ENCODE measurements at regions not wholly inside any gene's neighbourhood (a gene's known extent, or its start where the extent isn't known, plus 50 kb on each side); places are given as distances from the start of the nearest gene placed in this dataset.

GRCh38 chr18:78429127-78430108 lies 550.2 kb upstream of the SALL3 start:
- H3K4me3 Mint-ChIP-seq, result no peak overlapping the region
- H3K36me3 ChIP-seq (replicated peaks in 1 of 2; ENCODE audit: control insufficient read depth in 1 of 2, insufficient read depth in 2 of 2, low read length in 2 of 2), result no peaks in the 10 kb centered on the region
- no peaks in the 10 kb centered on the region for H3K79me2 ChIP-seq (ENCODE audit: insufficient read depth, low read length)
- H3K9me3 ChIP-seq (replicated peaks in 1 of 2; ENCODE audit: control insufficient read depth in 1 of 2, insufficient read depth in 1 of 2, low read length in 2 of 2), result peaks cover 18 to 20% of the 10 kb centered on the region in 2 donors
- H3K4me2 ChIP-seq (replicated peaks; ENCODE audit: extremely low read depth, low read length, poor library complexity, severe bottlenecking), result no peak overlapping the region
- H2AFZ ChIP-seq (ENCODE audit: insufficient read depth, low read depth, low read length, poor library complexity, severe bottlenecking), result no peak overlapping the region
- DNase-seq, result no peak
- peaks cover 0 to 1% (median 0%) of the 10 kb centered on the region in 3 donors for H3K27me3 Mint-ChIP-seq (ENCODE audit: low read depth in 3 of 3)
- H3K4me1 Mint-ChIP-seq, result no peaks in the 10 kb centered on the region
- no peak for TF ChIP-seq CTCF (IDR thresholded peaks at IDR 0.05)
- no peaks in the 10 kb centered on the region for H3K36me3 Mint-ChIP-seq
- no peak overlapping the region for H3K27ac Mint-ChIP-seq
- intact Hi-C loops (cut with micrococcal nuclease), result no loop called here
- H3K27ac ChIP-seq (ENCODE audit: low read depth in 1 of 2, low read length in 2 of 2), result no peak overlapping the region
- H3K9me3 Mint-ChIP-seq, result peaks cover 3 to 17% (median 15%) of the 10 kb centered on the region in 7 donors
- H3K27me3 ChIP-seq (ENCODE audit: control insufficient read depth in 2 of 2, insufficient read depth in 2 of 2, low read length in 2 of 2), result no peaks in the 10 kb centered on the region
- H3K9ac ChIP-seq (ENCODE audit: insufficient read depth, low read length, poor library complexity, severe bottlenecking), result no peak overlapping the region
- H3K4me3 ChIP-seq (replicated peaks in 1 of 3; ENCODE audit: low read depth in 2 of 3, low read length in 3 of 3), result no peak overlapping the region
- H4K20me1 ChIP-seq (ENCODE audit: insufficient read depth, low read length), result no peaks in the 10 kb centered on the region
- WGBS (ENCODE audit: insufficient coverage), result 95% methylated on average over 50 of the region's 54 CpGs
- no peaks in the 10 kb centered on the region for H3K4me1 ChIP-seq (ENCODE audit: control insufficient read depth in 1 of 2, insufficient read depth in 2 of 2, low read length in 2 of 2)

- H3K27ac Mint-ChIP-seq, result no peak overlapping the region
- no peak for DNase-seq
- H3K4me3 Mint-ChIP-seq, result no peak overlapping the region
- intact Hi-C loops (cut with micrococcal nuclease), result no loop called here
- no peak overlapping the region for H3K27ac ChIP-seq (ENCODE audit: low read depth in 1 of 2, low read length in 2 of 2)
- H3K4me1 Mint-ChIP-seq, result no peaks in the 10 kb centered on the region
- no peak overlapping the region for H3K9ac ChIP-seq (ENCODE audit: insufficient read depth, low read length, poor library complexity, severe bottlenecking)
- no peak for TF ChIP-seq CTCF (IDR thresholded peaks at IDR 0.05)
- no peak overlapping the region for H3K4me3 ChIP-seq (replicated peaks in 1 of 3; ENCODE audit: low read depth in 2 of 3, low read length in 3 of 3)
- no peak overlapping the region for H2AFZ ChIP-seq (ENCODE audit: insufficient read depth, low read depth, low read length, poor library complexity, severe bottlenecking)
- H3K9me3 ChIP-seq (replicated peaks in 1 of 2; ENCODE audit: control insufficient read depth in 1 of 2, insufficient read depth in 1 of 2, low read length in 2 of 2), result peaks cover 18 to 20% of the 10 kb centered on the region in 2 donors
- H3K4me1 ChIP-seq (ENCODE audit: control insufficient read depth in 1 of 2, insufficient read depth in 2 of 2, low read length in 2 of 2), result no peaks in the 10 kb centered on the region
- WGBS (ENCODE audit: insufficient coverage), result 97% methylated on average over 21 of the region's 28 CpGs
- H3K36me3 ChIP-seq (replicated peaks in 1 of 2; ENCODE audit: control insufficient read depth in 1 of 2, insufficient read depth in 2 of 2, low read length in 2 of 2), result no peaks in the 10 kb centered on the region
- H3K27me3 ChIP-seq (ENCODE audit: control insufficient read depth in 2 of 2, insufficient read depth in 2 of 2, low read length in 2 of 2), result no peaks in the 10 kb centered on the region
- H3K4me2 ChIP-seq (replicated peaks; ENCODE audit: extremely low read depth, low read length, poor library complexity, severe bottlenecking), result no peak overlapping the region
- H3K27me3 Mint-ChIP-seq (ENCODE audit: low read depth in 3 of 3), result peaks cover 0 to 2% (median 1%) of the 10 kb centered on the region in 3 donors
- H3K36me3 Mint-ChIP-seq, result no peaks in the 10 kb centered on the region
- H3K9me3 Mint-ChIP-seq, result peaks cover 3 to 19% (median 15%) of the 10 kb centered on the region in 7 donors
- H4K20me1 ChIP-seq (ENCODE audit: insufficient read depth, low read length), result no peaks in the 10 kb centered on the region
- no peaks in the 10 kb centered on the region for H3K79me2 ChIP-seq (ENCODE audit: insufficient read depth, low read length)
These were observed 549.4 kb upstream of the SALL3 start for GRCh38 chr18:78430131-78430758.
